ENCODE measurements at regions not wholly inside any gene's neighbourhood (a gene's known extent, or its start where the extent isn't known, plus 50 kb on each side); places are given as distances from the start of the nearest gene placed in this dataset.

- Histone ChIP-seq H3K4me2 (ENCODE audit: low read depth, low read length, poor library complexity, severe bottlenecking) (no peak overlapping the region), H3K27ac (ENCODE audit: low read length) (no peak overlapping the region), H2AFZ (ENCODE audit: low read length) (no peak overlapping the region), H3K79me2 (ENCODE audit: low read length) (no peaks in the 10 kb centered on the region), H3K27me3 (ENCODE audit: low read length) (no peaks in the 10 kb centered on the region), H3K9me2 (replicated peaks; ENCODE audit: insufficient read depth, low read length) (no peaks in the 10 kb centered on the region), H3K4me3 (ENCODE audit: low read length) (no peak overlapping the region), H3K9me3 (ENCODE audit: low read length) (peaks cover 27% of the 10 kb centered on the region), H3K36me3 (ENCODE audit: insufficient read depth, low read length) (no peaks in the 10 kb centered on the region), H3K4me1 (ENCODE audit: low read length) (no peaks in the 10 kb centered on the region), H4K20me1 (ENCODE audit: insufficient read depth, low read depth, low read length) (no peaks in the 10 kb centered on the region), H3K9ac (ENCODE audit: low read length) (no peak overlapping the region)
- no peak for DNase-seq
Observed at GRCh38 chr7:52479990-52480389, 555.4 kb upstream of the POM121L12 start.

DNA sequence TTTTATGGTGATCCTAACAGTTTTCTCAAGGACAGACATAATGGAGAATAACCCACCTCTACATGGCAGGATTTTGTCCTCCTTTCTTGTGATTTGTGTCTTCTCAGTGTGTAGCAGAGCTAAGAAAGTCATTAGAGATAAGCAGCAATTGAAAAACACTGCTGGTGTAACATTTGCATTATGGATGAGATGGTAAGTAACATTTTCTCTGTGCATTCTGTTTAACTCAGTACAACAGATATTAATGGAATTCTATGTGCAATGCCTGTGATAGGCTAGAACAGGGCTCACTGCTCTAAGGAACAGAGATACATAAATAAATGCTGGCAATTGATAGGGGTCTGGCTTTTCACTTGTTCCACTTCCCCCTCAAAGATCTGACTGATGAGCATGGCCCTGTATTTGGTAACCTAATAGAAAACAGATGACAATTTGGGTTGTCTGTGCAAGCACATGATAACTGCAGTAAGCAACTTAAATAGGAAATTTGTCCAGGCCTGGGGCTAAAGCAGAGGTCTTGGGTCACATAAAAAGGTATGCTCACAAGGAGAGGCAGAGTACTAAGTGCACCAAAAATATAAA lies 560.3 kb upstream of the POM121L12 start:
- Histone ChIP-seq H3K9ac (ENCODE audit: low read length) (no peak overlapping the region), H3K36me3 (ENCODE audit: insufficient read depth, low read length) (no peaks in the 10 kb centered on the region), H3K9me2 (replicated peaks; ENCODE audit: insufficient read depth, low read length) (no peaks in the 10 kb centered on the region), H3K4me1 (ENCODE audit: low read length) (no peaks in the 10 kb centered on the region), H3K4me2 (ENCODE audit: low read depth, low read length, poor library complexity, severe bottlenecking) (no peak overlapping the region), H2AFZ (ENCODE audit: low read length) (no peak overlapping the region), H3K9me3 (ENCODE audit: low read length) (peaks cover 35% of the 10 kb centered on the region), H3K27me3 (ENCODE audit: low read length) (no peaks in the 10 kb centered on the region), H4K20me1 (ENCODE audit: insufficient read depth, low read depth, low read length) (no peaks in the 10 kb centered on the region), H3K27ac (ENCODE audit: low read length) (no peak overlapping the region), H3K4me3 (ENCODE audit: low read length) (no peak overlapping the region), H3K79me2 (ENCODE audit: low read length) (no peaks in the 10 kb centered on the region)
- no peak for DNase-seq

- Histone ChIP-seq H4K20me1 (ENCODE audit: insufficient read depth, low read depth, low read length) (no peaks in the 10 kb centered on the region), H3K36me3 (ENCODE audit: insufficient read depth, low read length) (no peaks in the 10 kb centered on the region)
- DNase-seq, result no peak
Observed at GRCh38 chr7:52473756-52474155, 561.7 kb upstream of the POM121L12 start.

DNA sequence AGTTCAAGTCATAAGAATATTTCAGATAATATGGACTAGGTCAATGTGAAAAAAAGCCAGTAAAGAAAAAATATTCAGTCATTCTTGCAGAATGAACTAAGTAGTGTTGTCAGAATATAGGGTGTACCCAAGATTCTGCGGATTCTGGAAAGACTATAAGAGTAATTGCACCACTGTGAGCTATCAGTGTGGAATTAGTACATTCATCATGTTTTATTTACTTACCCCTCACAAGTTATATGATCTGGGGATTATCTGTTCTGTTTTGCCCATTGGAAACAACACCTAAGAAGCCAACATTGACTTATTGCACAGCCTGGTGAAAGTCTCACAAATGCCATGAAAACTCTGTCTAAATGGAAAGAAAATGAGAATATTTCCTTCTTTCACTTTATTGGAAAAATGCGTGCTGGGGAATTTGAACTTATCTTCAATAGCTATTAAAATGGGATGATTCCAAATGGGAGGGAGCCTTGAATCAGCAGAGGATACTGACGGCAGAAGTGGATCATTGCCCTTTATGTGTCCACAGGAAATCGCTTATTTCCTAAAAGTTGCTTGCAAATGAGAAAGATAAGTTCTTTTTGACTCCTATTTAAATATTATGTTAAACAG lies 563.3 kb upstream of the POM121L12 start:
- H3K27ac ChIP-seq (ENCODE audit: low read length), result no peak overlapping the region
- H3K9me2 ChIP-seq (replicated peaks; ENCODE audit: insufficient read depth, low read length), result no peaks in the 10 kb centered on the region
- H3K27me3 ChIP-seq (ENCODE audit: low read length), result no peaks in the 10 kb centered on the region
- no peak overlapping the region for H3K4me3 ChIP-seq (ENCODE audit: low read length)
- H4K20me1 ChIP-seq (ENCODE audit: insufficient read depth, low read depth, low read length), result no peaks in the 10 kb centered on the region
- peaks cover 26% of the 10 kb centered on the region for H3K9me3 ChIP-seq (ENCODE audit: low read length)
- H3K4me1 ChIP-seq (ENCODE audit: low read length), result no peaks in the 10 kb centered on the region
- no peak overlapping the region for H3K9ac ChIP-seq (ENCODE audit: low read length)
- no peak for DNase-seq
- no peaks in the 10 kb centered on the region for H3K79me2 ChIP-seq (ENCODE audit: low read length)
- H3K36me3 ChIP-seq (ENCODE audit: insufficient read depth, low read length), result no peaks in the 10 kb centered on the region
- no peak overlapping the region for H3K4me2 ChIP-seq (ENCODE audit: low read depth, low read length, poor library complexity, severe bottlenecking)
- H2AFZ ChIP-seq (ENCODE audit: low read length), result no peak overlapping the region

More at GRCh38 chr7:52473756-52474155, 561.7 kb upstream of the POM121L12 start:
- Histone ChIP-seq H3K4me1 (ENCODE audit: low read length) (no peaks in the 10 kb centered on the region), H3K79me2 (ENCODE audit: low read length) (no peaks in the 10 kb centered on the region), H3K4me2 (ENCODE audit: low read depth, low read length, poor library complexity, severe bottlenecking) (no peak overlapping the region), H3K9me2 (replicated peaks; ENCODE audit: insufficient read depth, low read length) (no peaks in the 10 kb centered on the region), H3K27me3 (ENCODE audit: low read length) (no peaks in the 10 kb centered on the region), H3K27ac (ENCODE audit: low read length) (no peak overlapping the region), H3K9ac (ENCODE audit: low read length) (no peak overlapping the region), H3K9me3 (ENCODE audit: low read length) (peaks cover 33% of the 10 kb centered on the region), H3K4me3 (ENCODE audit: low read length) (no peak overlapping the region), H2AFZ (ENCODE audit: low read length) (no peak overlapping the region)

DNA sequence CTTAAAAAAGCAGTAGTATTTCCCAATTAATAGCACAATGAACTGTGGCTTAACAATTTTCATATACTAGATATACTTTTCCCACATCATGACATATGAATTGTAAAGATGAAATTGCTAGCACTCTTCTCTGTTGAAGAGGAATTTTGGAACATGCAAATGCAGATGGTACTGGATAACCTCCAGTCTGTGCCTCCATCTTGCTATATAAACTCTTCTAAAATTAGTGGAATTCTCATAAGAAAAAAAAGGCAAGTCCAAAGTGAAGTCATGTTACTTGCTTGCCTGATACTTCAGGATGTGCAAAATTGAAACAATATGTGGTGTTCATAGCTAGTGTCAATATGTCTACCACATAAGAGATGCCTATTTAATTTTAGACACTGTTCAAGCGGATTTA lies 570.2 kb upstream of the POM121L12 start:
- Histone ChIP-seq H3K4me2 (ENCODE audit: low read depth, low read length, poor library complexity, severe bottlenecking) (no peak overlapping the region), H2AFZ (ENCODE audit: low read length) (no peak overlapping the region), H3K27me3 (ENCODE audit: low read length) (no peaks in the 10 kb centered on the region), H3K9ac (ENCODE audit: low read length) (no peak overlapping the region), H3K36me3 (ENCODE audit: insufficient read depth, low read length) (no peaks in the 10 kb centered on the region), H3K27ac (ENCODE audit: low read length) (no peak overlapping the region), H3K9me3 (ENCODE audit: low read length) (peaks cover 29% of the 10 kb centered on the region), H3K4me3 (ENCODE audit: low read length) (no peak overlapping the region), H3K4me1 (ENCODE audit: low read length) (no peaks in the 10 kb centered on the region), H3K9me2 (replicated peaks; ENCODE audit: insufficient read depth, low read length) (no peaks in the 10 kb centered on the region), H3K79me2 (ENCODE audit: low read length) (no peaks in the 10 kb centered on the region), H4K20me1 (ENCODE audit: insufficient read depth, low read depth, low read length) (no peaks in the 10 kb centered on the region)
- DNase-seq, result no peak

DNA sequence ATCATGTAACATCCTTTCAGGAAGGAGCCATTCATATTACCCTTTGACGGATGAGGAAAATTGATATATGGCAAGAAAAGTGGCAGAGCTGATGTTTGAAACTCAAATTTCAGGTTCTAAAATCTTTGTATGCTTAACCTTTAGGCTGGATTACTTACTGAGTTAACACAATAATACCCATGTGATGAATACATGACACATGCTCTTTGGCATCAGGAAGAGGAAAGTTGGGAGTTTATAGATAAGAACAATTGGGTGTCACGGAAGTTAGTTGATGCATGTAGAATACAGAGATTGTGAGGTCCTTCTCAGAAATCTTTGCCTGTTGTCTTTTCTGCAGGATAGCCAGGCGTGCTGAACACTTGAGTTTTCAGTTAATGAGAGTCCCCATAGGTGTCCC lies 572.1 kb upstream of the POM121L12 start:
- Histone ChIP-seq H3K9ac (ENCODE audit: low read length) (no peak overlapping the region), H4K20me1 (ENCODE audit: insufficient read depth, low read depth, low read length) (no peaks in the 10 kb centered on the region), H3K4me1 (ENCODE audit: low read length) (no peaks in the 10 kb centered on the region), H3K9me3 (ENCODE audit: low read length) (peaks cover 30% of the 10 kb centered on the region), H3K36me3 (ENCODE audit: insufficient read depth, low read length) (no peaks in the 10 kb centered on the region), H3K4me2 (ENCODE audit: low read depth, low read length, poor library complexity, severe bottlenecking) (no peak overlapping the region), H3K79me2 (ENCODE audit: low read length) (no peaks in the 10 kb centered on the region), H3K9me2 (replicated peaks; ENCODE audit: insufficient read depth, low read length) (no peaks in the 10 kb centered on the region), H3K4me3 (ENCODE audit: low read length) (no peak overlapping the region), H3K27me3 (ENCODE audit: low read length) (no peaks in the 10 kb centered on the region), H3K27ac (ENCODE audit: low read length) (no peak overlapping the region), H2AFZ (ENCODE audit: low read length) (no peak overlapping the region)
- DNase-seq, result no peak

DNA sequence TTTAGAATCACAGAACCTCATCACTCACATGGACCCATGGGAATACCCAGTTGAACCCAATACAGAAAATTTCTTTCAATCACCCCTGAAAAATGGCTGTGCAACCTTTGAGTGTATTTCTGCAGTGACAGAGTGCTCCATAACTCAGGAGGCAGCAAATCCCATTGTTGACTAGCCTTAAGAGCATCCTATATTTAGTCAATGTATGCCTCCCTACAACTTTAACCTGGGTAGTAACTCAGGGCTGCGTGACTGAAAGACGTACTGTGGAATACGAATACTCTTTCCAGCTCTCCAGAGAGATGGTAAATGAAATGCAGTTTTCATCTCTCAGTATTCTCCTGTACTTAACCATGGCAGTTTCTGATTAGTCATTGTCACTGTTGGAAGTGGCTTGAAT lies 573.0 kb upstream of the POM121L12 start:
- no peak overlapping the region for H3K4me2 ChIP-seq (ENCODE audit: low read depth, low read length, poor library complexity, severe bottlenecking)
- no peak overlapping the region for H3K9ac ChIP-seq (ENCODE audit: low read length)
- no peak overlapping the region for H3K27ac ChIP-seq (ENCODE audit: low read length)
- H3K36me3 ChIP-seq (ENCODE audit: insufficient read depth, low read length), result no peaks in the 10 kb centered on the region
- H3K79me2 ChIP-seq (ENCODE audit: low read length), result no peaks in the 10 kb centered on the region
- no peak for DNase-seq
- H4K20me1 ChIP-seq (ENCODE audit: insufficient read depth, low read depth, low read length), result no peaks in the 10 kb centered on the region
- H3K9me3 ChIP-seq (ENCODE audit: low read length), result peaks cover 36% of the 10 kb centered on the region
- H3K9me2 ChIP-seq (replicated peaks; ENCODE audit: insufficient read depth, low read length), result no peaks in the 10 kb centered on the region
- H3K27me3 ChIP-seq (ENCODE audit: low read length), result no peaks in the 10 kb centered on the region
- no peak overlapping the region for H2AFZ ChIP-seq (ENCODE audit: low read length)
- no peaks in the 10 kb centered on the region for H3K4me1 ChIP-seq (ENCODE audit: low read length)
- no peak overlapping the region for H3K4me3 ChIP-seq (ENCODE audit: low read length)

- Histone ChIP-seq H3K4me2 (ENCODE audit: low read depth, low read length, poor library complexity, severe bottlenecking) (no peak overlapping the region), H3K27ac (ENCODE audit: low read length) (no peak overlapping the region), H3K9me3 (ENCODE audit: low read length) (peaks cover 33% of the 10 kb centered on the region), H3K9ac (ENCODE audit: low read length) (no peak overlapping the region), H3K4me3 (ENCODE audit: low read length) (no peak overlapping the region), H4K20me1 (ENCODE audit: insufficient read depth, low read depth, low read length) (no peaks in the 10 kb centered on the region), H3K27me3 (ENCODE audit: low read length) (no peaks in the 10 kb centered on the region), H3K36me3 (ENCODE audit: insufficient read depth, low read length) (no peaks in the 10 kb centered on the region), H3K9me2 (replicated peaks; ENCODE audit: insufficient read depth, low read length) (no peaks in the 10 kb centered on the region), H3K79me2 (ENCODE audit: low read length) (no peaks in the 10 kb centered on the region), H3K4me1 (ENCODE audit: low read length) (no peaks in the 10 kb centered on the region), H2AFZ (ENCODE audit: low read length) (no peak overlapping the region)
- no peak for DNase-seq
Observed at GRCh38 chr7:52455571-52455970, 579.9 kb upstream of the POM121L12 start.

All from Karpas-422 (cell line).